PC-3 (cell line): ENCODE measurements at regions not wholly inside any gene's neighbourhood (a gene's known extent, or its start where the extent isn't known, plus 50 kb on each side); places are given as distances from the start of the nearest gene placed in this dataset.
A peak's percentile ranks its signal among the peaks of the same experiment; 100 is the strongest.

ENCODE experiments used
- ATAC-seq: fragments of 200-7000 bp; cut with Tn5 transposase; 2 replicates; pipeline ENCODE4 v1.9.1; 2020; ENCODE audit warnings: mild to moderate bottlenecking, moderate library complexity
- BruUV-seq: library from RNA; stranded (reverse); fragments of 400-500 nt; replicated peaks from 2 replicates; lab custom pipeline; 2021; lab: Mats Ljungman, UMichigan
- CTCF ChIA-PET: fragments of 300-600 bp; sonication (Branson Sonifier 250); formaldehyde crosslinking; loops from one replicate; lab custom pipeline; 2022; ENCODE audit warnings: antibody characterized with exemption; lab: Charles Lee
- POLR2A ChIA-PET: fragments of 300-600 bp; sonication (Branson Sonifier 250); formaldehyde crosslinking; loops from one replicate; lab custom pipeline; 2022; ENCODE audit warnings: antibody characterized with exemption; ENCODE audit not compliant: unreplicated experiment; lab: Charles Lee
- DNase-seq: peaks from one replicate; pipeline ENCODE4 v3.0.0-alpha.2; 2015
- H2AFZ ChIP-seq: fragments of 300-600 bp; sonication (generic); 2 replicates; pipeline ENCODE4 v1.6.0; 2016; ENCODE audit warnings: antibody characterized with exemption, low read length
- H3F3A ChIP-seq: fragments of 300-600 bp; sonication (generic); one replicate; pipeline ENCODE4 v1.6.0; 2017; ENCODE audit warnings: antibody characterized with exemption, low read length, control low read depth, mild to moderate bottlenecking; ENCODE audit not compliant: unreplicated experiment
- H3K27ac ChIP-seq: fragments of 300-600 bp; sonication (generic); 2 replicates; pipeline ENCODE4 v1.5.1; 2016; ENCODE audit warnings: mild to moderate bottlenecking, low read length
- H3K27me3 ChIP-seq: fragments of 300-600 bp; sonication (generic); 2 replicates; pipeline ENCODE4 v1.6.1; 2016; ENCODE audit warnings: low read length, mixed read lengths
- H3K36me3 ChIP-seq: fragments of 300-600 bp; sonication (generic); 2 replicates; pipeline ENCODE4 v1.6.1; 2016; ENCODE audit warnings: low read depth, mixed run types, low read length, mixed read lengths
- H3K4me1 ChIP-seq: fragments of 300-600 bp; sonication (generic); 2 replicates; pipeline ENCODE4 v1.5.1; 2016; ENCODE audit warnings: low read length; ENCODE audit not compliant: insufficient read depth
- H3K4me2 ChIP-seq: fragments of 300-600 bp; sonication (generic); 2 replicates; pipeline ENCODE4 v1.6.0; 2016; ENCODE audit warnings: low read length
- H3K4me3 ChIP-seq: fragments of 300-600 bp; sonication (generic); 2 replicates; pipeline ENCODE4 v1.5.1; 2016; ENCODE audit warnings: mild to moderate bottlenecking, low read length, mixed read lengths
- H3K79me2 ChIP-seq: fragments of 300-600 bp; sonication (generic); 2 replicates; pipeline ENCODE4 v1.6.1; 2017; ENCODE audit warnings: low read length, mixed read lengths
- H3K9ac ChIP-seq: fragments of 300-600 bp; sonication (generic); 2 replicates; pipeline ENCODE4 v1.6.0; 2016; ENCODE audit warnings: mild to moderate bottlenecking, low read length
- H3K9me2 ChIP-seq: fragments of 300-600 bp; sonication (generic); replicated peaks from 2 replicates; pipeline ENCODE4 v1.6.1; 2016; ENCODE audit warnings: mixed run types, low read length, mixed read lengths
- H3K9me3 ChIP-seq: fragments of 300-600 bp; sonication (generic); 2 replicates; pipeline ENCODE4 v1.6.1; 2016; ENCODE audit warnings: low read length, mixed read lengths
- H4K20me1 ChIP-seq: fragments of 300-600 bp; sonication (generic); 2 replicates; pipeline ENCODE4 v1.6.1; 2016; ENCODE audit warnings: low read length, mixed read lengths
- CTCF ChIP-seq: fragments of 300-600 bp; sonication (generic); conservative IDR thresholded peaks from 2 replicates; pipeline ENCODE4 v1.5.1; 2017; ENCODE audit warnings: antibody characterized with exemption, low read depth, mild to moderate bottlenecking, low read length
- EZH2 ChIP-seq: fragments of 300-600 bp; sonication (generic); IDR thresholded peaks from one replicate; pipeline ENCODE4 v1.6.1; 2017; ENCODE audit warnings: antibody characterized with exemption, mild to moderate bottlenecking, low read length; ENCODE audit not compliant: unreplicated experiment
- EZH2phosphoT487 ChIP-seq: fragments of 300-600 bp; sonication (generic); IDR thresholded peaks from 2 replicates; pipeline ENCODE4 v1.6.1; 2018; ENCODE audit warnings: mild to moderate bottlenecking, antibody characterized with exemption, low read length, borderline replicate concordance
- intact Hi-C: fragments of 100-400 bp; cut with micrococcal nuclease; formaldehyde crosslinking; loops from 2 replicates; pipeline ENCODE4 v1.9.0; 2023

- ATAC-seq: no peak
- Histone ChIP-seq H3K27me3 (no peaks in the 10 kb centered on the region), H3F3A (no peaks in the 10 kb centered on the region), H3K36me3 (no peaks in the 10 kb centered on the region), H3K4me2 (no peak overlapping the region), H3K9me3 (no peaks in the 10 kb centered on the region), H3K4me1 (peaks cover 14% of the 10 kb centered on the region), H4K20me1 (no peaks in the 10 kb centered on the region), H3K9ac (no peak overlapping the region), H3K9me2 (no peaks in the 10 kb centered on the region), H3K79me2 (no peaks in the 10 kb centered on the region), H3K4me3 (no peak overlapping the region), H2AFZ (no peak overlapping the region), H3K27ac (no peak overlapping the region)
- intact Hi-C loops: no loop called here
- CTCF ChIA-PET: no interaction called here
- no TSS peak for BruUV-seq
- POLR2A ChIA-PET: no interaction called here
- TF ChIP-seq EZH2phosphoT487 (no peak), EZH2 (no peak), CTCF (no peak)
- DNase-seq: no peak
Measured at GRCh38 chr9:16258191-16258590, 612.3 kb downstream of the BNC2 start.

GRCh38 chr9:16258708-16259107 lies 611.8 kb downstream of the BNC2 start:
- ATAC-seq: no peak
- Histone ChIP-seq H3K27me3 (no peaks in the 10 kb centered on the region), H3F3A (no peaks in the 10 kb centered on the region), H3K79me2 (no peaks in the 10 kb centered on the region), H3K9me3 (no peaks in the 10 kb centered on the region), H3K4me3 (no peak overlapping the region), H3K4me1 (peaks cover 18% of the 10 kb centered on the region), H3K9me2 (no peaks in the 10 kb centered on the region), H3K9ac (no peak overlapping the region), H3K27ac (no peak overlapping the region), H3K36me3 (no peaks in the 10 kb centered on the region), H2AFZ (no peak overlapping the region), H4K20me1 (no peaks in the 10 kb centered on the region), H3K4me2 (no peak overlapping the region)
- POLR2A ChIA-PET: no interaction called here
- DNase-seq: no peak
- no TSS peak for BruUV-seq
- CTCF ChIA-PET: no interaction called here
- intact Hi-C loops: no loop called here
- no peak for TF ChIP-seq EZH2phosphoT487
- no peak for TF ChIP-seq EZH2
- no peak for TF ChIP-seq CTCF

GRCh38 chr9:16262477-16263261 lies 607.8 kb downstream of the BNC2 start:
- H3K4me2 ChIP-seq: peak overlapping the region; percentile 63
- H3K27ac ChIP-seq: peak overlapping the region; percentile 50

More at GRCh38 chr9:16262477-16263261, 607.8 kb downstream of the BNC2 start:
- Histone ChIP-seq H3K9me3 (no peaks in the 10 kb centered on the region), H3K36me3 (no peaks in the 10 kb centered on the region), H3K9ac (no peak overlapping the region), H2AFZ (0 out of 2 replicates have a peak overlapping the region, but pooled peaks have one; percentile 24), H3K4me1 (peaks cover 25% of the 10 kb centered on the region), H3K9me2 (no peaks in the 10 kb centered on the region), H3F3A (no peaks in the 10 kb centered on the region), H3K27me3 (no peaks in the 10 kb centered on the region), H3K4me3 (peak overlapping the region; percentile 10; the same call in 1 of the 2 replicates), H4K20me1 (no peaks in the 10 kb centered on the region), H3K79me2 (no peaks in the 10 kb centered on the region)
- ATAC-seq: peak; percentile 44
- TF ChIP-seq CTCF (no peak), EZH2 (no peak), EZH2phosphoT487 (no peak)
- POLR2A ChIA-PET: no interaction called here
- DNase-seq: peak; percentile 51
- CTCF ChIA-PET: no interaction called here
- intact Hi-C loops: no loop called here
- BruUV-seq: no TSS peak
